ENCODE measurements at regions not wholly inside any gene's neighbourhood (a gene's known extent, or its start where the extent isn't known, plus 50 kb on each side); places are given as distances from the start of the nearest gene placed in this dataset.

GRCh38 chr1:185480545-185480944, 163.5 kb upstream of the IVNS1ABP start:
- no peak overlapping the region for H3K4me3 ChIP-seq
- H3K4me2 ChIP-seq = no peak overlapping the region
- no peak overlapping the region for H2AFZ ChIP-seq
- no peaks in the 10 kb centered on the region for H4K20me1 ChIP-seq (ENCODE audit: insufficient read depth, poor library complexity, severe bottlenecking)
- H3K27me3 ChIP-seq = no peaks in the 10 kb centered on the region
- 89% methylated on average over 2 of the region's 2 CpGs for WGBS (ENCODE audit: low lambda C conversion rate, missing lambda C conversion rate)
- H3K9me2 ChIP-seq (replicated peaks; ENCODE audit: insufficient read depth) = no peaks in the 10 kb centered on the region
- DNase-seq (ENCODE audit: low spot score) = no peak
- H3K79me2 ChIP-seq = no peaks in the 10 kb centered on the region
- TF ChIP-seq EZH2phosphoT487 (IDR thresholded peaks at IDR 0.05; ENCODE audit: low read depth, severe bottlenecking, unreplicated experiment) = no peak
- no peak for TF ChIP-seq CTCF (IDR thresholded peaks at IDR 0.05; ENCODE audit: poor library complexity)
- no peak for TF ChIP-seq EZH2 (IDR thresholded peaks at IDR 0.05; ENCODE audit: borderline replicate concordance)
- no peaks in the 10 kb centered on the region for H3K4me1 ChIP-seq (ENCODE audit: insufficient read depth)
- no peaks in the 10 kb centered on the region for H3K36me3 ChIP-seq (replicated peaks; ENCODE audit: insufficient read depth, low read depth)
- no peak overlapping the region for H3K27ac ChIP-seq
- no peaks in the 10 kb centered on the region for H3K9me3 ChIP-seq (ENCODE audit: low read depth)

- WGBS (ENCODE audit: low lambda C conversion rate, missing lambda C conversion rate) = 74% methylated on average over 5 of the region's 5 CpGs
- DNase-seq (ENCODE audit: low spot score) = no peak
- H3K36me3 ChIP-seq (replicated peaks; ENCODE audit: insufficient read depth, low read depth) = no peaks in the 10 kb centered on the region
- H3K9me2 ChIP-seq (replicated peaks; ENCODE audit: insufficient read depth) = no peaks in the 10 kb centered on the region
- no peak overlapping the region for H3K4me3 ChIP-seq
- TF ChIP-seq EZH2phosphoT487 (IDR thresholded peaks at IDR 0.05; ENCODE audit: low read depth, severe bottlenecking, unreplicated experiment) (no peak), CTCF (IDR thresholded peaks at IDR 0.05; ENCODE audit: poor library complexity) (no peak), EZH2 (IDR thresholded peaks at IDR 0.05; ENCODE audit: borderline replicate concordance) (no peak)
- H3K9me3 ChIP-seq (ENCODE audit: low read depth) = no peaks in the 10 kb centered on the region
- no peaks in the 10 kb centered on the region for H3K79me2 ChIP-seq
- no peaks in the 10 kb centered on the region for H4K20me1 ChIP-seq (ENCODE audit: insufficient read depth, poor library complexity, severe bottlenecking)
- H3K27me3 ChIP-seq = no peaks in the 10 kb centered on the region
- H3K4me2 ChIP-seq = no peak overlapping the region
- H2AFZ ChIP-seq = no peak overlapping the region
- no peak overlapping the region for H3K27ac ChIP-seq
- no peaks in the 10 kb centered on the region for H3K4me1 ChIP-seq (ENCODE audit: insufficient read depth)
These were observed 162.8 kb upstream of the IVNS1ABP start for GRCh38 chr1:185479796-185480195.

GRCh38 chr1:185478877-185479276, 161.8 kb upstream of the IVNS1ABP start:
- WGBS (ENCODE audit: low lambda C conversion rate, missing lambda C conversion rate) = 93% methylated on average over 3 of the region's 3 CpGs
- Histone ChIP-seq H2AFZ (no peak overlapping the region), H3K9me2 (replicated peaks; ENCODE audit: insufficient read depth) (no peaks in the 10 kb centered on the region), H3K9me3 (ENCODE audit: low read depth) (no peaks in the 10 kb centered on the region), H3K4me2 (no peak overlapping the region), H3K27me3 (no peaks in the 10 kb centered on the region), H3K27ac (no peak overlapping the region), H3K79me2 (no peaks in the 10 kb centered on the region), H3K4me3 (no peak overlapping the region), H3K4me1 (ENCODE audit: insufficient read depth) (no peaks in the 10 kb centered on the region), H4K20me1 (ENCODE audit: insufficient read depth, poor library complexity, severe bottlenecking) (no peaks in the 10 kb centered on the region), H3K36me3 (replicated peaks; ENCODE audit: insufficient read depth, low read depth) (no peaks in the 10 kb centered on the region)
- TF ChIP-seq EZH2phosphoT487 (IDR thresholded peaks at IDR 0.05; ENCODE audit: low read depth, severe bottlenecking, unreplicated experiment) = no peak
- TF ChIP-seq CTCF (IDR thresholded peaks at IDR 0.05; ENCODE audit: poor library complexity) = no peak
- no peak for TF ChIP-seq EZH2 (IDR thresholded peaks at IDR 0.05; ENCODE audit: borderline replicate concordance)
- no peak for DNase-seq (ENCODE audit: low spot score)

Measured in hepatocyte (in vitro differentiated cells).